Right lobe of liver (tissue), 4 donors: ENCODE measurements at regions not wholly inside any gene's neighbourhood (a gene's known extent, or its start where the extent isn't known, plus 50 kb on each side); places are given as distances from the start of the nearest gene placed in this dataset.
"Not testable (repeated sequence)": the region's sequence is repeated elsewhere in the genome, so short reads cannot be mapped to it uniquely, and the experiment has no call there.

Experiments
- CTCF ChIP-seq, 4 donors: fragments of 200-600 bp in 3 of 4; fragments of 450-650 bp in 1 of 4; IDR thresholded peaks; one replicate each; pipeline versions ENCODE4 v1.5.1 to v1.8.0; 2016 to 2022; ENCODE audit warnings: antibody characterized with exemption in 4 of 4, mild to moderate bottlenecking in 2 of 4
- POLR2A ChIP-seq: fragments of 450-650 bp; IDR thresholded peaks from one replicate; pipeline ENCODE4 v1.6.1; 2017; ENCODE audit warnings: antibody characterized with exemption, mild to moderate bottlenecking
- donor health status: DM: no; HTN: no; CAD: no.
- donor health status: DM: no; HTN: no; CAD: no.
- donor health status: DM: no; HTN: yes; CAD: no.

GRCh38 chrY:26359869-26360268, 738.0 kb downstream of the CDY1 start:
- TF ChIP-seq CTCF (IDR thresholded peaks at IDR 0.05); POLR2A: not testable (repeated sequence)
